ENCODE measurements at regions not wholly inside any gene's neighbourhood (a gene's known extent, or its start where the extent isn't known, plus 50 kb on each side); places are given as distances from the start of the nearest gene placed in this dataset.

GRCh38 chr3:95277613-95278012, 1214.8 kb downstream of the NSUN3 start:
- no peak for TF ChIP-seq GATA2 (IDR thresholded peaks at IDR 0.05; ENCODE audit: low read depth, low read length)
- TF ChIP-seq GATA3 (IDR thresholded peaks at IDR 0.05; ENCODE audit: low read depth, low read length), result no peak
